HL-60/S4 treated with phorbol 12-myristate 13-acetate at 8.2 ng/mL for 4 days and 3 days (cell line): ENCODE measurements at regions not wholly inside any gene's neighbourhood (a gene's known extent, or its start where the extent isn't known, plus 50 kb on each side); places are given as distances from the start of the nearest gene placed in this dataset.

ENCODE experiments used
- in situ Hi-C: fragments of 300-500 bp; cut with MboI; formaldehyde crosslinking; loops from 2 replicates; pipeline ENCODE4 v1.15.0; 2022; ENCODE audit warnings: low sequenced_read_pairs

DNA sequence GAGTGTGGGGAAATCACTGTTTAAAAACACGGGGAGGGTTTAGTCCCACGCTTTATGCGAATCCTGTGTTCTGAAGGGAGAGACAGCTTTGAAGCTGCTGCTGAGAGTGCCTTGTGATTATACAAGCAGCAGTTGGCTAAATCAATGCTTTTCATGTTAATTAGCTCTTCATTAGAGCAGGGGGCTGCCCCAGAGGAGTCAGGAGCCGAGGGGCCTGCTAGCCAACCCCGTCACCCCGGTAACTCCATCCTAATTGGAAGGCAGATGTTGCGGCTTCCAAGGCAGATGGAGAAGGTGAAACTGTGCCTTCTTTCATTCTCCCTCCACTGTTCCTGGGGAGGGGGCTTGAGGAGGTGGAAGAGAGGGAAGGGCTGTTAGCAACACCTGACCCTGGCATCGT is 92.4 kb upstream of the ANKRD34C start:
- in situ Hi-C loops: no loop called here

DNA sequence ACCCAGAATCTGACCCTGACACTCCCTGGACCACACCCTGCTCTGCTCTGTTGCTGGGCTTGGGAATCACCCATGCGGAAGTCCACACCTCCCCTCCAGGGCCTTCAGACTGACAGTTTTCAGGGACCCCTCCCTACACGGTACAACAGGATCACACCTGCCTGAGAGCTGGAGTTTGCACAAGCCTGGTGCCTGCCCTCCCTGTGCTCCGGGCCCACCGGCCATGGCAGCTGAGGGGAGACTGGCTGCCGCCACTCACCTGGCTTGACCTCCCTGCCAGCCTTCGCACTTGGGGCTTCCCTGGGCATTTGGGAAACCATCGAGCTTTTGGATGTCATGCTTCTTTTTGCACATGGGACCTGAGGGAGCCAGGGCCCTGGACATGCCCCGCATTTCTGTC is 95.9 kb upstream of the ANKRD34C start:
- in situ Hi-C loops: loop anchor here (10.0 kb wide), 2 partner anchors 152 to 272 kb away; no protein-coding TSS in a partner anchor

DNA sequence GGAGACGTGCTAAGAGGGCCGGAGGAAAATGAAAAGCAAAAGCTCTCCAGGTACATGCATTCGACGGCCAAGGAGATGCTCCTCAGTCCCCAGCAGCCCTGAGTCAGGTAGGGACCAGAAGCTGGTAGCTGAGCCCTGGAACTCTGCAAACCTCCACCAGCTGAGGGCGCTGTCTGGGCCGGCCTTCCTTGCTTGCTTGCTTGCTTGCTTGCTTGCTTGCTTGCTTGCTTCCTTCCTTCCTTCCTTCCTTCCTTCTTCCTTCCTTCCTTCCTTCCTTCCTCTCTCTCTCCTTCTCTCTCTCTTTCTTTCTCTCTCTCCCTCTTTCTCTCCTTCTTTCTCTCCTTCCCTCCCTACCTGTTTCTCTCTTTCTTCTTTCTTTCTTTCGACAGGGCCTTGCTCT is 94.6 kb upstream of the RASGRF1 start:
- in situ Hi-C loops: loop anchor here (10.0 kb wide), 2 partner anchors 150 to 270 kb away; no protein-coding TSS in a partner anchor

DNA sequence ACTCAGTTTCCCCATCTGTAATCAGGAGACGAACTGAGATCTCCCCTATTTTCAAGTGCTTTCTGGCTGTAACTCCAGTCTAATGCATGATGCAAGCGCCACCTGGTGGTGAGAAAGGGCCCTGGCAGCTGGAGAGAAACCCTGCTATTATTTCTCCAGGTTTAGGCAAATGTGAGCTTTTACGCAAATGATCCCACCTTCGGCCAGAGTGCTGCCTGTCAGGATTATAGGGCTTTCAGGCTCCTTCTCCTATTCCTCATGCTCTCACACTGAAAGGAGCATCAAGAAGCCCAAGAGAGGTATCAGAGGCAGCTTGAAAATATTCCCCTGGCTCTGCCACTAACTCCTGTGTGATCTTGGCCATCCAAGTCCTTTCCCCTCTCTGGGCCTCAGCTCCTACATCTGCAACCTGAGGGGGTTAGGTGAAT is 93.9 kb upstream of the RASGRF1 start:
- in situ Hi-C loops: loop anchor here (10.0 kb wide), 2 partner anchors 150 to 270 kb away; no protein-coding TSS in a partner anchor

DNA sequence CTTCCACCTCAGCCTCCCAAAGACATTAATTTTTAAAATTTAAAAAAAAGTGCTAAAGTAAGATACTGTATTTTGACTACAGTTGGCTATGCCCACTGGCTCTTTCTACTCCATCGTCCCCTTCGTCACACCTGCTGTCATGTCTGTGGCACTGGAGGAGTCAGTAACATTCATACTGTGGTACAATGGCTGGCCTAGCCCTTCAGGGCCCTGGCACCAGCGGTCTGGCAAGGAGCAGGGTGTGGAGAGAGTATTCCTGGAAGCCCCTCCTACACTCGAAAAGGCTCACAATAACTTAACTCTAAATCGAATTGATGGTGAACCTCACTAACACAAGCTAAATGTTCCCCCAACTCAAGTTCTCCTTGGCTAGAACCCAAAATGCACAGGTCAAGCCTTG is 89.7 kb upstream of the RASGRF1 start:
- in situ Hi-C loops: loop anchor here (10.0 kb wide), 2 partner anchors 146 to 266 kb away; no protein-coding TSS in a partner anchor

DNA sequence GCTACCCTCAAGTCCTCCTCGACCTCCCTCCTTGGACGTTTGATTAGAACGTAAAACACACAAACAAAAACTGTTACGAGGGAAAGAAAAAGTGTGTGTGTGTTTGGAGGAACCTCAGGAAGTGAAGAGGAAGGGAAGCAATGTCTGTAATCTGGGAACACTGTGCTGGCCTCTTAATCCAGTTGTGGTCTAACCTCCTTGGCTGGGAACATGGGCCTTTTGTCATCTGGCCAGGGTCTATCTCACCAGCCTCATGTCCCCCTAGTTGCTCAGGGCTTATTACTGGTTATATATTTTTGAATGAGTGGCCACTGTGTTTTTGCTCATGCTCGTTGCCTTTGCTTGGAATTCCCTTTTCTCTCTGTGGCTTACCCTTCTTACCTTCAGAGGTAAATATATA is 89.0 kb upstream of the RASGRF1 start:
- in situ Hi-C loops: no loop called here

DNA sequence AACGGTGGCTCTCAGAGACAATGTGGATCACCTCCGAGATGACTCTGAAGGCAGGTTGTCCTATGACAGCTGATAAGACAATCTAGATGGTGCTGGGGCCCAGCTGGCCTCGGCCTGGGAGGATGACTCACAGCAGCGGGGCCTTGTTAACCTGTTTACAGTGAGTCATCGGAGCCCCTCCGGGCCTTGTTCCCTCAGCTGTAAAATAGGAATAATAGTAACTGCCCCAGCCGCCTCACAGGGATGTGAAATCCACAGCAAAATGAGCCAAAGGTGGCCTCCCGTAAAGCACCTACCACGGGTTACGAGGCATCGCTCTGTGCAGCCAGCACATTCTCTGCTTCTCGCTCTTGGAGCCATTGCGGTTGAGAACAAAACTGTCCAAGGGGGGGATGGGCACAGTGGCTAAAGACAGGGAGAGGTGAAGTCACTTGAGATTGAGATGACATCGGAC is 88.6 kb upstream of the RASGRF1 start:
- in situ Hi-C loops: no loop called here

DNA sequence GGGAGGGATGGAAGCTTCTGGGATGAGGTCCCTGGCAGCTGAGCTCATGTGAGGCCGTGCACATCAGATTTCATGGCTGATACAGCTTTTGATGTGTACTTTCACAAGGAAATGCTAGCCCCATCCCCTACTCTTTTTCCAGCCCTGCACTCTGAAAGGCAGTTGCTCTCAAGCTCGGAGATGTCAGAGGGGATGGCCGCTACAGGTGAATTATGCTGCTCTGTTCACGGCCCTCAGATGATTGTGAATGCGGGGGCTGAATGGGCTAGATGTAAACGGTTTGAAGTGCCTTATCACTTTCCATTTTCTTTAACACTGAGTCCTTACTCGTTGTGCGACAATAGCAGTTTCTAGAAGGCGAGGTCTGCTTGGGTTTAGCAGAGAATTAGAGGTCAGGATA is 88.0 kb upstream of the RASGRF1 start:
- in situ Hi-C loops: no loop called here

DNA sequence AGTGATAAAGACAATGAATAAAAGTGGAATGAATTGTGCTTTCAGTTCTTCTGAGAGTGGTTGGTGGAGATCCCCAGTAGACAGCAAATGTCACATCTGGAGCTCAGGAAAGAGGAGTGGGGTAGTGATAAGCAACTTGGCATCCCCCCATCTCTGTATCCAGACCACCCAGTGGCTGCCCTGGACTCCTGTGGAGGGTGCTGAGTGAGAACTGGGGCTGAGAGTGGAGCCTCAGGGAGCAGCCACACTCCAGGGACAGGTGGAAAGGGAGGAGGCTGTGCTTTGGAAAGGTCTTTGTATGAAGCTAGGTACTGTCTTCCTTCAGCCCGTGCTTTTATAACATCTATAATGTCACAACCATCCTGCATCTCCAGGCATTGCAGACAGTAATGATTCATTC is 85.6 kb upstream of the RASGRF1 start:
- in situ Hi-C loops: no loop called here

DNA sequence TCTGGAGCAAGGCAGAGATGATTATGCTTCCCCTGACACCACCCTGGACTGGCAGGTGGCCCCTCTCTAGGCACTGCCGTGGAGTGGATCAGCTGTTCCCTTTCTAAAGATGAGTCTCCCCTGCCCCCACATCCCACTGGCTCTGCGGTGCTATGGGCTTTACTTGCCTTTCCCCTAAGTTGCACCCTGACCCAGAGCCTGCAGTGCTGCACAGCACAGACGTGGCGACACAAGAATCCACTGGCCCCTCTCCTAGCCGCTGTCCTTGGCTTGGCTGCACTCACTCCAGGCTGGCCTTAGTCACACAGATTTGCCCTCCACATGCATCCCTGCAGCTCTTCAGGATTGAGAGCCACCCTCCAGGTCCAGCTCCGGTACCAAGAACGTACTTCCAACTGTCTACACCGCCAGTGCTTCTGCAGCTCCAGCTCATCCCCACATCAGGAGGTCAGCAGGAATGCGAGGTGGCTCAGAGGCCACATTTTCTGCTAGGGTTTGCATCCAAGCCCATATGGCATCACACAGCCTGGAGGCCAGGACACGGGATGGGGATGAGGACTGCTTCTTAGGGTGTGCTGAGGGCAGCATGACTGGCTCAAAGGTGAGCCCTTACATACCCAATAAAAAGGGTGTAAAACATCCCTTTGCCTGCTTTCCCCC is 82.4 kb upstream of the RASGRF1 start:
- in situ Hi-C loops: no loop called here

DNA sequence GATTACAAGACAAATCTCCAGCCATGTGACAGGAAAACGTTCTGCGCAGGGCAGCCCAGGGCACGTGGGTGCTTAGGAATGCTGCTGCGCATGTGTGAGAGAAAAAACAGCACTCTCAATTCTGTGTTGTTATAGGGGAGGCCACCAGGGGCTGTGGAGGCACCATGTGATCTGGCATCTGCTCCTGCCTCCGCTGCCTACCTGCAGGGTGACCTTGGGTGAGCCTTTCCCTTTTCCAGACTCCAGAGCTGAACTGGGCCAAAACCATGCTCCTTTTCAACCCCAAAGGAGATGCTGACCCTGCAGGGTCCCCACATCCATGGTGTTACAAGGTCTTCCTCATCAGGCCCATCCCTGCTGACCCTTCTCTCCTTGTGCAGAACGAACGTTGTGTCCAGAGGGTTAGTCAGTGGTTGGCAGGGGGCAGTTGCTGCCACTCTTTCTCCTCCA is 81.5 kb upstream of the RASGRF1 start:
- in situ Hi-C loops: no loop called here

DNA sequence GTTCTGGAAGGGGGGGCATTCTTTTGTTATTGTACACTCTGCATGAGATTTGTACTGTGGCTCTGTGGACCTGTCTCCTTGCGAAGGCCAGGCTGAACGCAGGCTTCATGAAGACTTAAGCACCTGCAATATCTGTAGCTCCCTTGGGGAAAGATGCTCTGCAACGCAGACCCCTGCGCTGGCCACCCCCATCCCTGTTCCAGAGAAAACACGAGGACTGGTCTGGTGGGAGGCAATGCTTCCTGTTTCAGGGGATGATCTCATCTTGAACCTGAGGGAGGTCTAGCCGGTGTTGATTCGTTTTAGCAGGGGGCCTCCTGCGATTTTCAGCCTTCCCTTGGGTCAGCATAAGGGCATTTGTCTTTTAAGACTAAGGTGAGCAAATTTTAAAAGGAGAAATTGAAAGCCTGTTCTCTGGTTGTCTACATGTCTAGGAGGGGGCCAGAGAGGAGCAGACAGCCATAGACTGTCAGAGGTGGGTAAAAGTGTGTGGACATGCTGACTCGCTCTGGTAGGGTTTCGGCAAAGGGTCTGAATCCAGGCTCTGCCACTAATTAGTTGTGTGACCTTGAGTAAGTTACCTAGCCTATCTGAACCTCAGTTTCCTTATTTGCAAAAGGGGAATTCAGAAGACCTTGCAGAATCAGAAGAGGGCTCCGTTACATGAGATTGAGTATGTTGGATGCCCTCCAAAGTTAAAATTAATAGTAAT is 80.9 kb upstream of the RASGRF1 start:
- in situ Hi-C loops: no loop called here

DNA sequence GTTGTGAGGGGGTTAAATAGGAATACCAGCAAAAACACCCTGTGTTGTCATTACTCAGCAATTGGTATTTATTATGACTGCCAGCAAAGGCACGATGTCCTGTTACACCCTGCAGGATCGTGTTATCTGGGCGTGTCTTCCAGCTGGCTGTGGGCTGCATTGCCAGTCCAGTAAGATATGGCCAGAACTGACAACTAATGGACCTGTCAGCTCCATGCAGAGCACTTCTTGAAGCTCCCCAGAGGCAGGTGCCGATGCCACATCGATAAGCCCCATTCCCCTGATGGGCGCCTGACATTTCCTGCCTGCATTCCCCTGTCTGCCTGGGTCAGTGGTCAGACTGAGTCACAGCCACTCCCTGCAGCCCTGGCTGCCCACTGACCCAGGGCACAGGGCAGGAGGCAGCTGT is 79.7 kb upstream of the RASGRF1 start:
- in situ Hi-C loops: no loop called here

DNA sequence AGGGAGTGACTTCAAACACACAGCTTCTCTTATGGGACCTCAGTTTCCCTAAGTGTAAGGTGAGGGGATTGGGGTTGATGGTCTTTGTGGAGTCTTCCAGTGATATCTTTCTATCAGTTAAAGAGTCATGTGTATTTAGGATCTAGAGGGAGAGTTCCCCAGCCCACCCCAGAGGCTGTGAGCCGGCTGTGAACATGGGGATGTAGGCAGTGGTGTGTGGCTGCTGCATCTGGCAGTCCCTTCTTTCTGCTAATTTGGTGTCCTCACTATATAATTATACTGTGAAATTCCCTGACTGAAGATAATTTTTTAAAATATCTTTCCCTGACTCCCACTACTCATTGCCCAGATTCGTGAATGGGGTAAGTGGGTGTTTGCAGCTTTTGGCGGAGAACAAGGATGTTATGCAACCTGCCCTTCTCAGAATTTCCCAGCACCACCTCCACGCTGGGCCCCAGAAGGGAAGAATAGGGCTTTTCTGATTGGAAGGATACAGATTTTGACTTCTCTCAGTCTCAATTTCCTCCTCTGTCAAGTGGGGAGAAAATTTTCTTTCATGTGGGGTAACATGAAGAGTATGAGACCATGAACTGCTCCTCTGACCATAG is 79.0 kb upstream of the RASGRF1 start:
- in situ Hi-C loops: no loop called here

DNA sequence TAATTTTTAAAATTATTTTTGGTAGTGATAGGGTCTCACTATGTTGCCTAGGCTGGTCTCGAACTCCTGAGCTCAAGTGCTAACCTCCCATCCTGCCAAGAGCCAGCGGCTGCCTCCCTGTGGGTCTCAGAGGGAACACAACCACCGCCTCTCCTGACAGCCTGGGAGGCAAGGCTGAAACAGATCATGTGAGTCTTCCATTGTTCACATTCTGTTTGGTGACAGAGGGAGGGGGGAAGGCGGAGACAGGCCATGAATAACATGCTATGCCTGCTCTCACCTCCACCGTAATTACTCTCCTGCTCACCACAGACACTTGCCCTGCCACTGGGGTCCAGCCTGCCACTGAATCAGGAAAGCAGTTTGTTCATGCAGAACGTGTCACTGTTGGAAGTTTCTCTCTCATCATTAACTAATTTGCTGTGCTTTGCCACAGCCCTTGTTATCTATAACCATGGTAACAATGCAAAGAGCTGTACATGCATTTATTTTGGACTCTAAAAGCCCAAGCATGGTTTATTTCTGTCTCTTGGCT is 78.4 kb upstream of the RASGRF1 start:
- in situ Hi-C loops: no loop called here

DNA sequence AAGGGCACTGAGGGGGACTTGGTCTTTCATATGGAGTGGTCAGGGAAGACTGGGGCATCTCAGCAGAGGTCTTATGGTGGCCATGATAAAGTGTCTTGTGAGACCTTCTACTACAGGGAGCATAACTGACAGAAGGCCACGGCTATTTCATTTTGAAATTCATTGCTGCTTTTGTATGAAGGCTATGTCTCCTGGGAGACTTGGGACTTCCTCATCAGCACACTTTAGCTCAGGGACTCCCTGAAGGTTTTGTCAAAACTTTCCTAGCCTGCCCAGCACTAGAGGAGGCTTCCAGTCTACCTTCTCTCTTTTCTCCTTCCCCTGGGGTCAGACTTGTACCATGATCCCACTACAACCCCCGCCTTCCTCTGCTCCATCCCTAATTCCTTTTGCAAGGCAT is 77.2 kb upstream of the RASGRF1 start:
- in situ Hi-C loops: no loop called here

DNA sequence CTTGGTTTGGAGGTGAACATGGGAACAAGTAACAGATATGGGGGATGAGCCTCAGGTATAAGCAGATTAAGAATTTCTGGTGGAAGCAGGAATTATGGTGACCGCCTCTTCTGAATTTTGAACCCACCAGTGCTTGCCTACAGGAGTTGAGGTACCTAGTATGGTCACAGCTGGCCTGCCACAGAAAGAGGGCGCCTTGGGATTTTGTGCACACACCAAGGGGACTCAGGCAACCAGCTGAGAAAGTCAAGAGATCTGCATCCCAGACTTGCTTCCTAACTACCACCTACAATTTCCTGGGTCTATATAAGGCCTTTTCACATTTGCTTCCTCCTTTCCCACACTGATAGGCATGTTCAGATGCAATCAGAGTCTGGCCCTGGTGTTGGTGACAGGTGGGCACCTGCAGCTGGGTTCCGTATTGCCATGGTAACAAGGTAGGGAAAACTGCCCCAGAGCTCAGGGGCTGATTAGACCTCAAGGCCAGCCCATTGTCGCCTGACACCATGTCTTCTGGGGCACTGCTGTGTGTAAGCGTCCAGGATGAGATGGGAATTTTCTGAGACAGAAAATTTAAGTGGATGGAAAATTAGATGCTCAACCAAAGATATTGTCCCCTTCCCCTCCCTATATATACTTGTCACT is 75.9 kb upstream of the RASGRF1 start:
- in situ Hi-C loops: no loop called here

DNA sequence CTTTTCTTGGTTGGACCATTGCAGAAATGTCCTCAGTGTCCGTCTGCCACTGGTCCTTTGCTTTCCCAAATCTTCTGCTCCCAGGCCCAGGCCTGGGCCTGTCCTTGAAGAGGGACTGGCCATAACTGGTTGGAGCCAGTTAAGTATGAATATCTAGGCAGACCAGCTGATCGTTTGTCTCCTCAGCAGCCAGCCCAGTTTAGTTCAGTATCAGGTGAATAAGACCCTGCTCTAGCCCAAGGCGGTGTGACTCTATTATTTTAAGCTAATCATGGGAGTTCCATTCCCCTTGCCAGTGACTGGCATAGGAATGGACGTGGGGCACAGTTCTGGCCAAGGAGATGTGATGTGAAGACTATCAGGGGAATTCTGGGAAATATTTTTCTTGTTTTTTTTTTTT is 73.9 kb upstream of the RASGRF1 start:
- in situ Hi-C loops: no loop called here

DNA sequence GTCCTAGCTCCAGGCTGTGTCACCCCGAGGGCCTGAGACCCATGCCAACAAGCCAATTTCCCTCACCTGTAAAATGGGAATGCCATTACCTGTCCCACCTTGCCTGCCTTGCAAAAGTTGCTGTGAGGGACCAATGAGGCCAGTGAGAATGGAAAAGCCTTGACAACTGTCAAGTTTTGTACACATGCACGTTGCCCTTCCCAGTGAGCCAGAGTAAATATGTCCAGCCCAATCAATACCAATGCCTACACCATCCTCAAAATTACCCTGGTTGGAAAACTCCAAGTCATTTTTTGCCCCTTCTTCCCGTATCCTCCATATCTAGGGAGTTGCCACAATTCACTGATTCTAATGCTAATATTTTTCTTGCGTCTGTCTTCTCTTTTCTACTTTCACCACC is 73.5 kb upstream of the RASGRF1 start:
- in situ Hi-C loops: no loop called here

DNA sequence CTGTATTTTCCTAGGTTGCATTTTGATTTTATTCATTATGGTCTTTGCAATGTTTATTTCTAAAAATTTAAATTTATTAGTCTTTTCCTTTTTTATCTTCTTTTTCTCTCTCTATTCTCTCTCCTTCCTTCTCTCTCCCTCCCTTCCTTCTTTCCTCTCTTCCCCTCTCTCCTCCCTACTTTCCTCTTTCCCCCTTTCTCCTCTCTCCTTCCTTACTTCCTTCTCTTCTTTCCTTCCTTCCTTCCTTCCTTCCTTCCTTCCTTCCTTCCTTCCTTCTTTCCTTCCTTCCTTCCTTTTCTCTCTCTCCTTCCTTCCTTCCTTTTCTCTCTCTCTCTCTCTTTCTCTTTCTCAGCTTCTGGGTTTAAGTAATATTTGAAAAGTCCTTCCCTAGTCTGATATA is 72.8 kb upstream of the RASGRF1 start:
- in situ Hi-C loops: no loop called here

DNA sequence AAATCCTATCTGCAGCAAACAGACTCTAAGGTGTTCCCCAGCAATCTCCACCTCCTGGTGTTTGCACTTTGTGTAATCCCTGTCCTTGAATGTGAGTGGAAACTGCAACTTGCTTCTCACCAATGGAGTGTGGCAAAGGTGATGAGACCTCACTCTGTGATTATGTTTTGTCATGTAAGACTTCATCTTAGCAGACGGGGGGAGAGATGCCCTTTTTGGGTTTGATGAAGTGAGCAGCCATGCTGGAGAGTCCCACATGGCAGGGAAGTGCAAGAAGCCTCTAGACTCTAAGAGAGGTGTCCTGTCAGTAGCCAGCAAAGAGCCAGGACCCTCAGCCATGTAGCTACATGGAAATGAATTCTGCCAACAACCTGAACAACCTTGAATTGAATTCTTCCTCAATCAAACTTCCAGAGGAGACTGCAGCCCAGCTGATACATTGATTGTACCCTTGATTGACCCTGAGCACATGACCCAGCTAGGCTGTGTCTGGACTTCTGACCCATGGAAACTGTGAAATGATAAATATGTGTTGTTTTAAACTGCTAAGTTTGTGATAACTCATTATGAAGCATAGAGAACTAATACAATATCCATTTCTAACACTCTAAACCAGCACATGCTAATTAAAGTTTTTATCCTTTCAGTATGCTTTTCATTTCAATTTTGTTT is 71.4 kb upstream of the RASGRF1 start:
- in situ Hi-C loops: no loop called here
